Ishikawa (cell line): ENCODE measurements at regions not wholly inside any gene's neighbourhood (a gene's known extent, or its start where the extent isn't known, plus 50 kb on each side); places are given as distances from the start of the nearest gene placed in this dataset.

ENCODE experiments used
- CEBPB ChIP-seq: IDR thresholded peaks from 2 replicates; pipeline ENCODE4 v1.6.1; 2012
- CREB1 ChIP-seq: IDR thresholded peaks from 2 replicates; pipeline ENCODE4 v1.6.1; 2012; ENCODE audit warnings: low read depth
- EGR1 ChIP-seq: IDR thresholded peaks from 2 replicates; pipeline ENCODE4 v1.6.1; 2012
- EP300 ChIP-seq: IDR thresholded peaks from 2 replicates; pipeline ENCODE4 v1.6.1; 2012; ENCODE audit warnings: borderline replicate concordance
- FOXM1 ChIP-seq: IDR thresholded peaks from 2 replicates; pipeline ENCODE4 v1.6.1; 2012; ENCODE audit warnings: low read depth, borderline replicate concordance
- MAX ChIP-seq: IDR thresholded peaks from 2 replicates; pipeline ENCODE4 v1.6.1; 2012
- NFIC ChIP-seq: IDR thresholded peaks from 2 replicates; pipeline ENCODE4 v1.6.1; 2012
- RAD21 ChIP-seq: IDR thresholded peaks from 2 replicates; pipeline ENCODE4 v1.6.1; 2012; ENCODE audit warnings: low read depth
- REST ChIP-seq: IDR thresholded peaks from 2 replicates; pipeline ENCODE4 v1.6.1; 2012; ENCODE audit warnings: low read depth, mild to moderate bottlenecking
- TAF1 ChIP-seq: IDR thresholded peaks from 2 replicates; pipeline ENCODE4 v1.6.1; 2012; ENCODE audit warnings: low read depth, mild to moderate bottlenecking
- TCF12 ChIP-seq: IDR thresholded peaks from 2 replicates; pipeline ENCODE4 v1.6.1; 2012; ENCODE audit warnings: low read depth
- TEAD4 ChIP-seq: IDR thresholded peaks from 2 replicates; pipeline ENCODE4 v1.6.1; 2012
- USF1 ChIP-seq: IDR thresholded peaks from 2 replicates; pipeline ENCODE4 v1.6.1; 2012
- YY1 ChIP-seq: IDR thresholded peaks from 2 replicates; pipeline ENCODE4 v1.6.1; 2012; ENCODE audit warnings: low read depth
- ZBTB7A ChIP-seq: IDR thresholded peaks from 2 replicates; pipeline ENCODE4 v1.6.1; 2012; ENCODE audit warnings: low read depth

DNA sequence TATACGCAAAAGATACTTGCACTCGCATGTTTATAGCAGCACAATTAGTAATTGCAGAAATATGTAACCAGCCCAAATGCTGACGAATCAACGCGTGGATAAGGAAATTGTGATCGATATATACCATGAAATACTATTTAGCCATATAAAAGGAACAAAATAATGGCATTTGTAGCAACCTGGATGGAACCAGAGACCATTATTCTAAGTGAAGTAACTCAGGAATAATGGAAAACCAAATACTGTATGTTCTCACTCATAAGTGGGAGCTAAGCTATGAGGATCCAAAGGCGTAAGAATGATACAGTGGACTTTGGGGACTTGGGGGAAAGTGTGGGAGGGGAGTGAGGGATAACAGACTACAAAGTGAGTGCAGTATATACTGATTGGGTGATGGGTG, 1008.0 kb upstream of the CRIM1 start:
- TF ChIP-seq NFIC (no peak), TAF1 (no peak)

DNA sequence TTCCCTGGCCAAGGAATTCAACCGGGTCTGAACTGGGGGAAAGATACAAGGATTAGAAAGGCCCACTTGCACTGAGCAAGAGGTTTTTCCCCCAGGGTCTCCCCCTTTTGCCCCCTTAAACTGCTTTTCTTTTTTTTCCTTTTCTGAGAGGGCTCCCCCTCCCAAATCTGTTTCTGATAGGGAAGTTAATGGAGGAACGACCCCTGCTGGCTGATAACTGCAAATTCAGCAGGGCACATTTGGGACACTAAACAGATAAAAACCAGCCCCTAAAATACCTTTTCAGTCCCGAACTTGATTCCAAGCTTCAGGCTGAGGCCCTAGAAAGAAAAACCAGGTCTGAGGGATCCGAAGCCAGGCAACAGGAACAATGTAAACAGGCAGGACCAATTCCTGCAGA, 1012.4 kb upstream of the CRIM1 start:
- TF ChIP-seq RAD21 (peak; percentile 42; the same call in 1 of the 2 replicates), TEAD4 (no peak)

DNA sequence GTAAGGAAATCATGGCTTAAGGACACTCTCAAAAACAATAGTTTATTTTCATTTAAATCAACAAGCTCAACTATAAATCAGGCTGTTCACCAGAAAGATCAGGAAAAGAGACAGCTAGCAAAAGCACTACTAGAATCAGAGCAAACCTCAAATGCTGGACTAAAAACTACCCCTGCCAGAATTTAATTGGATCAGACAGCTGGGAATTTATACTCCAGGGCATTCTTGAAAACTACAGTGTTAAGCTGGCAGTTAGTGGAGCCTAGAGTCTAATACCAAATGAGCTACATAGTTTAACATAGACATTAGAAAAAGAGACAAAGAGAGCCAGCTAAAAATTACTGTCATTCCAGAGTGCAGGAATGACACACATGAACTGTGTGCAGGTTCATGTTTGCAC, 1016.4 kb upstream of the CRIM1 start:
- no peak for TF ChIP-seq MAX
- TF ChIP-seq REST = no peak
- TF ChIP-seq USF1 = no peak
- no peak for TF ChIP-seq FOXM1
- TF ChIP-seq YY1 = no peak
- no peak for TF ChIP-seq EGR1
- no peak for TF ChIP-seq TAF1
- no peak for TF ChIP-seq NFIC
- no peak for TF ChIP-seq CREB1
- TF ChIP-seq ZBTB7A = no peak

DNA sequence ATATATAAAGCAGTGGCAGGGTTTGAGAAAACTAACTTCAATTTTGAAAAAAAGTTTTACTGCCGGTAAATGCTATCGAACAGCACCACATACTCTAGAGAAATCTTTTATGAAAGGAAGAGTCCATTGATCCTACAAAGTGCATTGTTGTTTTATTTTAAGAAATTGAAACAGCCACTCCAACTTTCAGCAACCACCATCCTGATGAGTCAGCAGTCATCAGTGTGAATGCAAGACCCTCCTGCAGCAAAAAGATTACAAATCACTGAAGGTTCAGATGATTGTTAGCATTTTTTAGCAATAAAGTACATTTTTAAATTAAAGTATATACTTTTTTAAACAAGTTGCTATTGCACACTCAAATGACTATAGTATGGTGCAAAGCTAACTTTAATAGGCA, 1017.7 kb upstream of the CRIM1 start:
- TF ChIP-seq FOXM1 (no peak), EGR1 (no peak), RAD21 (no peak)

DNA sequence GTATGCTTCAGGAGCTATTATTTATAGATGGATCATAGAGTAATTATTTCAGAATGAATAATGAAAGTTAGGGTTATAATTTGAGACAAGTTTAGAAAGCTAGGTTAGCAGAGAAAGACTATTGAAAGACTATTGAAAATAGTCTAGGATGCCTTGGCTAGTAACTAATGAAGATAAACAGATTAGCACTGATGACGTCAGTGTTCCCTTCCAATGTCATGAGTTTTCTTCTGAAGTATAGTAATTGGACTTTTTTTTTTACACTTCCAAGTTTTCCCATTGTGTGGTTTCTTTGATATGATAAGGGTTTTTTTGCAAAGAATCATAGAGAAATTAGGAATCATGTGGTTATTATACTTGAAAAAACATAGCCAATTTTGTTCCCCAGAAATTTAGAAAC, 1041.5 kb upstream of the CRIM1 start:
- TF ChIP-seq EP300 (no peak), ZBTB7A (no peak), RAD21 (no peak), EGR1 (no peak), TAF1 (no peak), TCF12 (no peak), CEBPB (no peak), CREB1 (no peak)

- TF ChIP-seq NFIC (no peak), CEBPB (no peak), YY1 (no peak), ZBTB7A (no peak), TCF12 (no peak), REST (no peak), USF1 (no peak), EGR1 (no peak), FOXM1 (no peak), TEAD4 (no peak), CREB1 (no peak), EP300 (no peak), TAF1 (no peak)
Measured at GRCh38 chr2:35301369-35301768, 1054.2 kb upstream of the CRIM1 start.

DNA sequence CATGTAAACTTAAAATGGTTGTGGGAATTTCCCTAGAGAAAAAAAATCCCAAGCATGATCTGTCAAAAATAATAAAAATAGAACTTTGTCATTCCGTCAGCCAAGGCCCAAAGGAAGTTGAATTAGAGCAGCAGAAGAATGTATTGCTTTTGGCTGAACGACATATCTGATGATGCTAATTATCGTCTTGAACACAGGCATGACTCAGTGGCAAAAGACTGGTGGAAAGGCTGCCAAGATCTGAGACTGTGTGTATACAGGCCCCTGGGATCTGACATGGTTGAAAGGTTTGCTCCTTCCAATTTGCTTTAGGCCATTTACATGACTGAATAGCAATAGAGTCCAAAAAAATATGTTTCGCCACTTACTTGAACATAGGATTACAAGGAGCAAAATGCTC, 1057.1 kb upstream of the CRIM1 start:
- no peak for TF ChIP-seq MAX
- TF ChIP-seq TCF12 = no peak
- no peak for TF ChIP-seq RAD21
- no peak for TF ChIP-seq TEAD4
- no peak for TF ChIP-seq USF1
- TF ChIP-seq CREB1 = no peak
- TF ChIP-seq EP300 = no peak
- TF ChIP-seq EGR1 = no peak
- no peak for TF ChIP-seq REST
- TF ChIP-seq CEBPB = no peak
- no peak for TF ChIP-seq TAF1
- no peak for TF ChIP-seq YY1
- no peak for TF ChIP-seq NFIC
- TF ChIP-seq FOXM1 = no peak
- TF ChIP-seq ZBTB7A = no peak
